SK-N-SH (cell line): ENCODE measurements at regions not wholly inside any gene's neighbourhood (a gene's known extent, or its start where the extent isn't known, plus 50 kb on each side); places are given as distances from the start of the nearest gene placed in this dataset.

ENCODE experiments used
- CTCF ChIA-PET: fragments of 300-600, 350-600 bp; formaldehyde crosslinking; extraction: SDS; loops from one replicate; lab custom pipeline; 2021; lab: Yijun Ruan, JAX
- POLR2A ChIA-PET: fragments of 350-600 bp; sonication (Branson Sonifier 250); formaldehyde crosslinking; extraction: SDS; loops from one replicate; lab custom pipeline; 2020; ENCODE audit warnings: antibody characterized with exemption, inconsistent platforms; lab: Yijun Ruan, JAX
- DNase-seq: peaks from one replicate; pipeline ENCODE4 v3.0.0; 2012
- H2AFZ ChIP-seq: fragments of 200-600 bp; sonication (generic); 2 replicates; pipeline ENCODE4 v1.8.1; 2016; ENCODE audit warnings: antibody characterized with exemption, mild to moderate bottlenecking, low read depth
- H3F3A ChIP-seq: fragments of 200-600 bp; sonication (generic); replicated peaks from 2 replicates; pipeline ENCODE3; 2016; ENCODE audit warnings: antibody characterized with exemption, mild to moderate bottlenecking; ENCODE audit not compliant: insufficient read depth
- H3K27ac ChIP-seq, 2 experiments: fragments of 200-500 bp in 1 of 2; fragments of 200-600 bp in 1 of 2; sonication (Bioruptor generic) in 1 of 2; sonication (generic), shearing (Covaris generic) in 1 of 2; 2 replicates each; pipeline versions ENCODE4 v1.5.1 to v1.6.1; 2014 to 2016; ENCODE audit warnings: low read depth in 2 of 2, inconsistent platforms in 1 of 2, low read length in 1 of 2, mild to moderate bottlenecking in 1 of 2, mixed read lengths in 1 of 2
- H3K27me3 ChIP-seq: fragments of 200-600 bp; sonication (generic), shearing (Covaris generic); 2 replicates; pipeline ENCODE4 v1.6.1; 2016; ENCODE audit warnings: mixed run types; ENCODE audit not compliant: insufficient read depth
- H3K36me3 ChIP-seq, 2 experiments: fragments of 200-500 bp in 1 of 2; fragments of 200-600 bp in 1 of 2; sonication (Bioruptor generic) in 1 of 2; sonication (generic) in 1 of 2; replicated peaks in 1 of 2; 2 replicates each; pipeline versions ENCODE3 to v1.5.1; 2014 to 2016; ENCODE audit warnings: low read length in 1 of 2, mild to moderate bottlenecking in 1 of 2; ENCODE audit not compliant: insufficient read depth in 2 of 2, control insufficient read depth in 1 of 2
- H3K4me1 ChIP-seq, 2 experiments: fragments of 200-500 bp in 1 of 2; fragments of 200-600 bp in 1 of 2; sonication (Bioruptor generic) in 1 of 2; sonication (generic), shearing (Covaris generic) in 1 of 2; 2 replicates each; pipeline versions ENCODE4 v1.5.1 to v1.6.1; 2014 to 2016; ENCODE audit warnings: low read depth in 1 of 2, low read length in 1 of 2, mixed run types in 1 of 2; ENCODE audit not compliant: insufficient read depth in 2 of 2, control insufficient read depth in 1 of 2
- H3K4me2 ChIP-seq: fragments of 200-600 bp; sonication (generic), shearing (Covaris generic); 2 replicates; pipeline ENCODE4 v1.6.1; 2017; ENCODE audit warnings: mixed run types
- H3K4me3 ChIP-seq, 2 experiments: fragments of 200-500 bp in 1 of 2; fragments of 200-600 bp in 1 of 2; sonication (Bioruptor generic) in 1 of 2; sonication (generic), shearing (Covaris generic) in 1 of 2; 2 replicates each; pipeline versions ENCODE4 v1.5.1 to v1.8.1; 2014 to 2016; ENCODE audit warnings: low read depth in 2 of 2, inconsistent platforms in 1 of 2, low read length in 1 of 2, mild to moderate bottlenecking in 1 of 2, mixed read lengths in 1 of 2, moderate library complexity in 1 of 2
- H3K79me2 ChIP-seq: fragments of 200-600 bp; sonication (generic); 2 replicates; pipeline ENCODE4 v1.8.1; 2017; ENCODE audit warnings: mild to moderate bottlenecking; ENCODE audit not compliant: insufficient read depth
- H3K9ac ChIP-seq: fragments of 200-600 bp; sonication (generic); 2 replicates; pipeline ENCODE4 v1.6.1; 2017; ENCODE audit warnings: mixed run types
- H3K9me2 ChIP-seq: fragments of 200-600 bp; sonication (generic); 2 replicates; pipeline ENCODE4 v1.6.1; 2017; ENCODE audit warnings: mixed run types
- H3K9me3 ChIP-seq: fragments of 200-600 bp; sonication (generic); 2 replicates; pipeline ENCODE4 v1.6.1; 2017; ENCODE audit warnings: mixed run types, mild to moderate bottlenecking, moderate library complexity
- H4K20me1 ChIP-seq: fragments of 200-600 bp; sonication (generic); 2 replicates; pipeline ENCODE4 v1.6.1; 2017; ENCODE audit warnings: mild to moderate bottlenecking, mixed run types; ENCODE audit not compliant: insufficient read depth
- EP300 ChIP-seq, 2 experiments: IDR thresholded peaks; 2 replicates each; pipeline versions ENCODE4 v1.4.0 to v1.6.1; 2012; ENCODE audit warnings: borderline replicate concordance in 1 of 2, low read depth in 1 of 2, low read length in 1 of 2
- EZH2phosphoT487 ChIP-seq: fragments of 200-600 bp; sonication (generic); IDR thresholded peaks from 2 replicates; pipeline ENCODE4 v1.6.1; 2017; ENCODE audit warnings: low read depth, mixed run types, mild to moderate bottlenecking, antibody characterized with exemption, moderate library complexity, borderline replicate concordance
- FOSL2 ChIP-seq: IDR thresholded peaks from 2 replicates; pipeline ENCODE4 v1.4.0; 2012; ENCODE audit warnings: low read depth, mild to moderate bottlenecking, moderate library complexity, borderline replicate concordance
- FOXM1 ChIP-seq: IDR thresholded peaks from 2 replicates; pipeline ENCODE4 v1.4.0; 2012; ENCODE audit warnings: low read depth, mild to moderate bottlenecking
- GABPA ChIP-seq: IDR thresholded peaks from 2 replicates; pipeline ENCODE4 v1.4.0; 2012; ENCODE audit warnings: low read depth, mild to moderate bottlenecking
- JUND ChIP-seq: IDR thresholded peaks from 2 replicates; pipeline ENCODE4 v1.4.0; 2012
- MAX ChIP-seq: IDR thresholded peaks from 2 replicates; pipeline ENCODE4 v1.4.0; 2012; ENCODE audit warnings: low read depth
- MEF2A ChIP-seq: IDR thresholded peaks from 2 replicates; pipeline ENCODE4 v1.4.0; 2012; ENCODE audit warnings: low read depth, borderline replicate concordance
- MXI1 ChIP-seq: IDR thresholded peaks from 2 replicates; pipeline ENCODE4 v1.6.1; 2012; ENCODE audit warnings: mild to moderate bottlenecking, low read depth, low read length, improper control_type of control experiment
- NRF1 ChIP-seq: IDR thresholded peaks from 2 replicates; pipeline ENCODE4 v1.6.1; 2012; ENCODE audit warnings: low read depth, mild to moderate bottlenecking, low read length
- RCOR1 ChIP-seq: fragments of 150-350 bp; IDR thresholded peaks from 2 replicates; pipeline ENCODE4 v1.6.1; 2017; ENCODE audit warnings: antibody characterized with exemption, low read length
- RFX5 ChIP-seq: IDR thresholded peaks from 2 replicates; pipeline ENCODE4 v1.6.1; 2012; ENCODE audit warnings: mild to moderate bottlenecking, improper control_type of control experiment, low read length
- YY1 ChIP-seq: IDR thresholded peaks from 2 replicates; pipeline ENCODE4 v1.4.0; 2012; ENCODE audit warnings: low read depth, mild to moderate bottlenecking
- WGBS: methylation state at CpG from one replicate; pipeline ENCODE4 v1.1.6; 2017; ENCODE audit warnings: low lambda C conversion rate; 5-methylcytosine and 5-hydroxymethylcytosine counted together
- TF ChIP-seq, protein P1 (sequence below): fragments of 150-350 bp; IDR thresholded peaks from 2 replicates; pipeline ENCODE4 v1.6.1; 2017; ENCODE audit warnings: antibody characterized with exemption, low read length, low read depth, borderline replicate concordance
- TF ChIP-seq, protein P2 (sequence below): IDR thresholded peaks from 2 replicates; pipeline ENCODE4 v1.4.0; 2012; ENCODE audit warnings: low read depth, borderline replicate concordance

DNA sequence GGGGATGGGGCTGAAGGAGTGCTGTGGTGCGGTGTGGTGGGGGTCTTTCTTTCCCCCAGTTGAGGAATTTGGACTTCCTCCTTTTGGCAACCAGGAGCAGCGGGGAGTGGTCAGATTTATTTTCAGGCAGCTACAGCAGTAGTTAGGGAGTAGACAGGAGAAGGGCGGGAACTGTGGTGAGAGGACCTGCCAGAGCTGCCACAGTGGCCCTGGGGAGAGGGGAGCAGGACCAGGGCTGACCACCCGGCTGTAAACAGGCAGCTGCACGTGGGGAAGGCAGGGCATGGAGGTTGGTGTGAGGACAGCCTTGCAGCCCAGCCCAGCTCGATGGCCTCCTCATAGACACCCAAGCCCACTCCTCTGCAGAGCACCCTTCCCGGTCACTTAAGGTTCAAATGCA is 197.2 kb downstream of the GLI2 start:
- no peaks in the 10 kb centered on the region for H3K9me2 ChIP-seq
- ChIA-PET POLR2A (no interaction called here), CTCF (interaction anchor here (0.9 to 1.7 kb wide), 3 partner anchors 11 to 139 kb away, joined by 3 to 5 read pairs (median 3); no protein-coding TSS in a partner anchor)
- H4K20me1 ChIP-seq = no peaks in the 10 kb centered on the region
- 85% methylated on average over 3 of the region's 7 CpGs for WGBS
- H3K79me2 ChIP-seq = peaks cover 45% of the 10 kb centered on the region; the same call in 1 of the 2 replicates
- H3K36me3 ChIP-seq = no peaks in the 10 kb centered on the region
- no peaks in the 10 kb centered on the region for H3K9me3 ChIP-seq
- TF ChIP-seq EP300 (IDR thresholded peaks at IDR 0.05; ENCODE audit: borderline replicate concordance in 1 of 2, low read depth in 1 of 2, low read length in 1 of 2) (no peak), EZH2phosphoT487 (no peak), YY1 (no peak), MEF2A (no peak), RCOR1 (no peak), MAX (no peak), NRF1 (no peak), JUND (no peak), FOXM1 (no peak), MXI1 (no peak), GABPA (no peak), FOSL2 (no peak), RFX5 (no peak)
- TF ChIP-seq, protein P1, sequence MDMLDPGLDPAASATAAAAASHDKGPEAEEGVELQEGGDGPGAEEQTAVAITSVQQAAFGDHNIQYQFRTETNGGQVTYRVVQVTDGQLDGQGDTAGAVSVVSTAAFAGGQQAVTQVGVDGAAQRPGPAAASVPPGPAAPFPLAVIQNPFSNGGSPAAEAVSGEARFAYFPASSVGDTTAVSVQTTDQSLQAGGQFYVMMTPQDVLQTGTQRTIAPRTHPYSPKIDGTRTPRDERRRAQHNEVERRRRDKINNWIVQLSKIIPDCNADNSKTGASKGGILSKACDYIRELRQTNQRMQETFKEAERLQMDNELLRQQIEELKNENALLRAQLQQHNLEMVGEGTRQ = no peak
- TF ChIP-seq, protein P2, sequence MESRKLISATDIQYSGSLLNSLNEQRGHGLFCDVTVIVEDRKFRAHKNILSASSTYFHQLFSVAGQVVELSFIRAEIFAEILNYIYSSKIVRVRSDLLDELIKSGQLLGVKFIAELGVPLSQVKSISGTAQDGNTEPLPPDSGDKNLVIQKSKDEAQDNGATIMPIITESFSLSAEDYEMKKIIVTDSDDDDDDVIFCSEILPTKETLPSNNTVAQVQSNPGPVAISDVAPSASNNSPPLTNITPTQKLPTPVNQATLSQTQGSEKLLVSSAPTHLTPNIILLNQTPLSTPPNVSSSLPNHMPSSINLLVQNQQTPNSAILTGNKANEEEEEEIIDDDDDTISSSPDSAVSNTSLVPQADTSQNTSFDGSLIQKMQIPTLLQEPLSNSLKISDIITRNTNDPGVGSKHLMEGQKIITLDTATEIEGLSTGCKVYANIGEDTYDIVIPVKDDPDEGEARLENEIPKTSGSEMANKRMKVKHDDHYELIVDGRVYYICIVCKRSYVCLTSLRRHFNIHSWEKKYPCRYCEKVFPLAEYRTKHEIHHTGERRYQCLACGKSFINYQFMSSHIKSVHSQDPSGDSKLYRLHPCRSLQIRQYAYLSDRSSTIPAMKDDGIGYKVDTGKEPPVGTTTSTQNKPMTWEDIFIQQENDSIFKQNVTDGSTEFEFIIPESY = no peak
- peaks cover 36% of the 10 kb centered on the region for H3F3A ChIP-seq
- no peak overlapping the region for H3K4me2 ChIP-seq
- no peak overlapping the region for H3K4me3 ChIP-seq
- peak overlapping the region in 1 of 2 experiments; percentile 95; a peak in 1 of 4 replicates for H3K27ac ChIP-seq
- DNase-seq = no peak
- H3K9ac ChIP-seq = no peak overlapping the region
- H2AFZ ChIP-seq = no peak overlapping the region
- peaks cover 38 to 57% of the 10 kb centered on the region in 2 experiments for H3K4me1 ChIP-seq
- no peaks in the 10 kb centered on the region for H3K27me3 ChIP-seq
